OCI-LY3 (cell line): ENCODE measurements at regions not wholly inside any gene's neighbourhood (a gene's known extent, or its start where the extent isn't known, plus 50 kb on each side); places are given as distances from the start of the nearest gene placed in this dataset.

Experiments used
- EZH2phosphoT487 ChIP-seq: fragments of 200-600 bp; shearing (Covaris generic); IDR thresholded peaks from 2 replicates; pipeline ENCODE4 v1.6.1; 2018; ENCODE audit warnings: antibody characterized with exemption, mixed run types, low read depth
- TF ChIP-seq, protein P1 (sequence below): fragments of 200-600, 300-600 bp; sonication (generic); IDR thresholded peaks from 2 replicates; pipeline ENCODE4 v1.5.1; 2014; ENCODE audit warnings: antibody characterized with exemption, low read length, low read depth

GRCh38 chr1:103194984-103195383 lies 86.7 kb upstream of the COL11A1 start:
- TF ChIP-seq, protein P1, sequence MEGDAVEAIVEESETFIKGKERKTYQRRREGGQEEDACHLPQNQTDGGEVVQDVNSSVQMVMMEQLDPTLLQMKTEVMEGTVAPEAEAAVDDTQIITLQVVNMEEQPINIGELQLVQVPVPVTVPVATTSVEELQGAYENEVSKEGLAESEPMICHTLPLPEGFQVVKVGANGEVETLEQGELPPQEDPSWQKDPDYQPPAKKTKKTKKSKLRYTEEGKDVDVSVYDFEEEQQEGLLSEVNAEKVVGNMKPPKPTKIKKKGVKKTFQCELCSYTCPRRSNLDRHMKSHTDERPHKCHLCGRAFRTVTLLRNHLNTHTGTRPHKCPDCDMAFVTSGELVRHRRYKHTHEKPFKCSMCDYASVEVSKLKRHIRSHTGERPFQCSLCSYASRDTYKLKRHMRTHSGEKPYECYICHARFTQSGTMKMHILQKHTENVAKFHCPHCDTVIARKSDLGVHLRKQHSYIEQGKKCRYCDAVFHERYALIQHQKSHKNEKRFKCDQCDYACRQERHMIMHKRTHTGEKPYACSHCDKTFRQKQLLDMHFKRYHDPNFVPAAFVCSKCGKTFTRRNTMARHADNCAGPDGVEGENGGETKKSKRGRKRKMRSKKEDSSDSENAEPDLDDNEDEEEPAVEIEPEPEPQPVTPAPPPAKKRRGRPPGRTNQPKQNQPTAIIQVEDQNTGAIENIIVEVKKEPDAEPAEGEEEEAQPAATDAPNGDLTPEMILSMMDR, result no peak
- no peak for TF ChIP-seq EZH2phosphoT487
